ENCODE measurements at regions not wholly inside any gene's neighbourhood (a gene's known extent, or its start where the extent isn't known, plus 50 kb on each side); places are given as distances from the start of the nearest gene placed in this dataset.

DNA sequence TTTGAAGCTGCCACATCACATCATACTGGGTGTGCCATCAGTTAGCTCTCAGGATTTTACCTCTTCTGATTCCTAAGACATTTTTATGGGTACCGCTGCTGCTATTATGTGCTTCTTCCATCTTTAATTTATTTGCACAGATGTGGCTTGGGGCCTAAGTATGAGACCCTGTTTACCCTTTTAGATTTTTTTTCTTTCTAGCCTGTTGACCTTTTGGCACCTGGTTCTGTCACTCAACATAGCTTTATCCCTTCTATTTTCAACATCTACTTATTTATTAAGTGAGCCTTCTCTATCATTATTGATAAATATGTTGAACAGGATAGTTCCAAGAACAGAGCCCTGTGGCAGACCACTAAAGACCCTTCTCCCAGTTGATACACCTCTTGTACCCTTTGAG is 57.0 kb downstream of the TET3 start:
- Mint-ChIP-seq H3K9me3 (ENCODE audit: unreplicated experiment) (no peaks in the 10 kb centered on the region), H3K4me3 (ENCODE audit: unreplicated experiment) (no peak overlapping the region), H3K36me3 (ENCODE audit: low read depth, unreplicated experiment) (peaks cover 5% of the 10 kb centered on the region), H3K27ac (ENCODE audit: unreplicated experiment) (no peak overlapping the region), H3K27me3 (ENCODE audit: unreplicated experiment) (peaks cover 2% of the 10 kb centered on the region), H3K4me1 (ENCODE audit: unreplicated experiment) (peaks cover 32% of the 10 kb centered on the region)
- DNase-seq (ENCODE audit: low spot score), result no peak
- TF ChIP-seq, protein P1, sequence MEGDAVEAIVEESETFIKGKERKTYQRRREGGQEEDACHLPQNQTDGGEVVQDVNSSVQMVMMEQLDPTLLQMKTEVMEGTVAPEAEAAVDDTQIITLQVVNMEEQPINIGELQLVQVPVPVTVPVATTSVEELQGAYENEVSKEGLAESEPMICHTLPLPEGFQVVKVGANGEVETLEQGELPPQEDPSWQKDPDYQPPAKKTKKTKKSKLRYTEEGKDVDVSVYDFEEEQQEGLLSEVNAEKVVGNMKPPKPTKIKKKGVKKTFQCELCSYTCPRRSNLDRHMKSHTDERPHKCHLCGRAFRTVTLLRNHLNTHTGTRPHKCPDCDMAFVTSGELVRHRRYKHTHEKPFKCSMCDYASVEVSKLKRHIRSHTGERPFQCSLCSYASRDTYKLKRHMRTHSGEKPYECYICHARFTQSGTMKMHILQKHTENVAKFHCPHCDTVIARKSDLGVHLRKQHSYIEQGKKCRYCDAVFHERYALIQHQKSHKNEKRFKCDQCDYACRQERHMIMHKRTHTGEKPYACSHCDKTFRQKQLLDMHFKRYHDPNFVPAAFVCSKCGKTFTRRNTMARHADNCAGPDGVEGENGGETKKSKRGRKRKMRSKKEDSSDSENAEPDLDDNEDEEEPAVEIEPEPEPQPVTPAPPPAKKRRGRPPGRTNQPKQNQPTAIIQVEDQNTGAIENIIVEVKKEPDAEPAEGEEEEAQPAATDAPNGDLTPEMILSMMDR (IDR thresholded peaks at IDR 0.05; ENCODE audit: unreplicated experiment), result no peak

DNA sequence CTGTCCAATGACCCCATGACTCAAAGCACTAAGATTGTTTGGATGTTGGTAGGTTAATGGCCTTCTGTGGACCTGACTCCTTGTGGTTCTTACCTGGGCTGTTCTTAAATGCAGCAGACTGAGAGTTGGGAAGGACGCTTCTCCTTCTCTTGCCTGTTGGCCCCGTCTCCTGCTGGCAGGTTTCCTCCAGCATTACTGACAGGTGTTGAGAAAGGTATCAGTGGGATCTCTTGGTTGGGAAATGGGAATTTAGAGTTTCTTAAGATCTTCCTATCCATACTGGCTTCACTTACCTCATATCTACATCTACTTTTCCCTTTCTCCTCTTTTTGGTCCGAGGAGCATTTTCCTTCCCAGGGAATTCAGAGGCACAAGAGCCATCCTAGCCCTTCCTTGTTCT is 57.9 kb downstream of the TET3 start:
- H3K27ac Mint-ChIP-seq (ENCODE audit: unreplicated experiment), result no peak overlapping the region
- peaks cover 24% of the 10 kb centered on the region for H3K4me1 Mint-ChIP-seq (ENCODE audit: unreplicated experiment)
- H3K27me3 Mint-ChIP-seq (ENCODE audit: unreplicated experiment), result peaks cover 2% of the 10 kb centered on the region
- peaks cover 9% of the 10 kb centered on the region for H3K36me3 Mint-ChIP-seq (ENCODE audit: low read depth, unreplicated experiment)
- TF ChIP-seq, protein P1 (IDR thresholded peaks at IDR 0.05; ENCODE audit: unreplicated experiment), result no peak
- DNase-seq (ENCODE audit: low spot score), result no peak
- no peaks in the 10 kb centered on the region for H3K9me3 Mint-ChIP-seq (ENCODE audit: unreplicated experiment)
- no peak overlapping the region for H3K4me3 Mint-ChIP-seq (ENCODE audit: unreplicated experiment)

DNA sequence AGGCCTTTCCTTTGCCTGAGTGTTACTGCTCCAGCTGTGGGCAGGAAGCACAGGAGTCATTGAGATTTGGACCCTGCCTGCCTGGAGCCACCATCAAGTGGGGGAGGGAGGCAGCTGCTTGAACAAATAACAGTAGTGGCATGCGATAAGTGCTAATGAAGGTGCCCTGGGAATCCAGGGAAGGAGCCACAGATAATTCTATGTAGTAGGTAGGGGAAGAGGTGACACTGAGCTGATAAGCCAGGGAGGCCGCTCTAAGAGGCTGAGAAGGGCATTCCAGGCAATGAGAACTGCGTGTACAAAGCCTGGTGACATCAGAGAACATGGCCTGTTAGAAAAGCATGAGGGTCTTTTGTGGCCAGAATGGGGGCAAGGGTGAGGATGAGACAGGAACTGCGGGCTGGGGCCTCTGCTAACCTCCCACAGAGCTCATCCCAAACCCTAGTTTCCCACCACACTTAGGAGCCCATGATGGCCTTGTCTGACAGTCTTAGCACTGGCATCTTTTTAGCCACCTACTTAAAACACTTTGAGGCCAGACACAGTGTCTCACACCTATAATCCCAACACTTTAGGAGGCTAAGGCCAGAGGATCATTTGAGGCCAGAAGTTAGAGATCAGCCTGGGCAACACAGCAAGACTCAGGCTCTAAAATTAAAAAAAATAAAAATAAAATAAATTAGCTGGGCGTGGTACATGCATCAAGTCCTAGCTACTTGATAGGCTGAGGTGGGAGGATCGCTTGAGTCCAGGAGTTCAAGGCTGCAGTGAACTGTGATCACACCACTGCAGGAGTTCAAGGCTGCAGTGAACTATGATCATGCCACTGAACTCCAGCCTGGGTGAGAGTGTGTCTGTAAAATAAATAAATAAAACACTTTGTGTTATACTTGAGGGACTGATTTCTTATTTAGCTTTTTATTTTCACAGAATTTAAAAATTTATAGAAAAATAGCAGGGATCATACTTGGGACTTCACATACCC is 58.9 kb downstream of the TET3 start:
- Mint-ChIP-seq H3K9me3 (ENCODE audit: unreplicated experiment) (no peaks in the 10 kb centered on the region), H3K4me3 (ENCODE audit: unreplicated experiment) (no peak overlapping the region), H3K36me3 (ENCODE audit: low read depth, unreplicated experiment) (peaks cover 12% of the 10 kb centered on the region), H3K4me1 (ENCODE audit: unreplicated experiment) (peaks cover 20% of the 10 kb centered on the region), H3K27ac (ENCODE audit: unreplicated experiment) (no peak overlapping the region), H3K27me3 (ENCODE audit: unreplicated experiment) (peaks cover 2% of the 10 kb centered on the region)
- TF ChIP-seq, protein P1 (IDR thresholded peaks at IDR 0.05; ENCODE audit: unreplicated experiment), result no peak
- DNase-seq (ENCODE audit: low spot score), result no peak

DNA sequence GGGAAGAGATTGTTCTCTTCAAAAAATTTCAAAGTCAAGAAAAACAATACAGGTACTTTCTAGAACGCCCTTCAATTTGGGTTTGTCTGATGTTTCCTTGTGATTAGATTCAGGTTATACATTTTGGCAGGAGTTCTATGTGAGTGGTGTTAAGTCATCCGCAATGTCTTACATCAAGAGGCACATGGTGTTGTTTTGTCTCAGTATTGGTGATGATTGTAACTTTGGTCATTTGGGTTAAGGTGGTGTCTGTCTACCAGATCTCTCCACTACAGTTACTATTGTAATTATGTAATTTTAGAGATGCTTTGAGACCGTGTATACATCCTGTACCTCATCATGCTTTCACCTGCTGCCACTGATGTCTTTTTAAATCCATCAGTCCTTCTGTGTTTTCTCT is 60.3 kb downstream of the TET3 start:
- no peaks in the 10 kb centered on the region for H3K9me3 Mint-ChIP-seq (ENCODE audit: unreplicated experiment)
- TF ChIP-seq, protein P1 (IDR thresholded peaks at IDR 0.05; ENCODE audit: unreplicated experiment), result no peak
- H3K27me3 Mint-ChIP-seq (ENCODE audit: unreplicated experiment), result peaks cover 4% of the 10 kb centered on the region
- no peak overlapping the region for H3K27ac Mint-ChIP-seq (ENCODE audit: unreplicated experiment)
- DNase-seq (ENCODE audit: low spot score), result no peak
- peaks cover 19% of the 10 kb centered on the region for H3K36me3 Mint-ChIP-seq (ENCODE audit: low read depth, unreplicated experiment)
- no peak overlapping the region for H3K4me3 Mint-ChIP-seq (ENCODE audit: unreplicated experiment)
- H3K4me1 Mint-ChIP-seq (ENCODE audit: unreplicated experiment), result peaks cover 29% of the 10 kb centered on the region

DNA sequence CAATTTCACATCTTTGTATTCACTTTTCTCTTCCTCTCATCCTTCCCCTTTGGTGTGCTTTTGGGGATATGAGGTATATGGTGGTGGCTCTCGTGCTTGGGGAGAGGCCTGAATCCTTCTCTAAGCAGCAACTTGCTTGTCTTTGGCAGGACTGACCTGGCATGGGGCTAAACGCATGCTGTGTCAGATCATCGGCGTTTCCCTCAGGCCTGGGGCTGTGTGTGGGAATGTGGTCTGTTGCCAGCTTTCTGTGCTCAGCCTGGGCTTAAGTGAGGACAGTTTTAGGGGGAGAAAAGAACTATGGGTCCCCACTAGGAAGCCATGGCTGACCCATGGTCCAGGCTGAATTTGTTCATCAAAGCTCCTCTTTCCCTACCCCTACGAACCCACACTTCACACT is 60.7 kb downstream of the TET3 start:
- no peak overlapping the region for H3K27ac Mint-ChIP-seq (ENCODE audit: unreplicated experiment)
- no peak for DNase-seq (ENCODE audit: low spot score)
- peaks cover 4% of the 10 kb centered on the region for H3K27me3 Mint-ChIP-seq (ENCODE audit: unreplicated experiment)
- TF ChIP-seq, protein P1 (IDR thresholded peaks at IDR 0.05; ENCODE audit: unreplicated experiment), result no peak
- peaks cover 19% of the 10 kb centered on the region for H3K36me3 Mint-ChIP-seq (ENCODE audit: low read depth, unreplicated experiment)
- peaks cover 29% of the 10 kb centered on the region for H3K4me1 Mint-ChIP-seq (ENCODE audit: unreplicated experiment)
- no peak overlapping the region for H3K4me3 Mint-ChIP-seq (ENCODE audit: unreplicated experiment)
- no peaks in the 10 kb centered on the region for H3K9me3 Mint-ChIP-seq (ENCODE audit: unreplicated experiment)
